ENCODE measurements at regions not wholly inside any gene's neighbourhood (a gene's known extent, or its start where the extent isn't known, plus 50 kb on each side); places are given as distances from the start of the nearest gene placed in this dataset.
"Not testable (repeated sequence)": the region's sequence is repeated elsewhere in the genome, so short reads cannot be mapped to it uniquely, and the experiment has no call there.

DNA sequence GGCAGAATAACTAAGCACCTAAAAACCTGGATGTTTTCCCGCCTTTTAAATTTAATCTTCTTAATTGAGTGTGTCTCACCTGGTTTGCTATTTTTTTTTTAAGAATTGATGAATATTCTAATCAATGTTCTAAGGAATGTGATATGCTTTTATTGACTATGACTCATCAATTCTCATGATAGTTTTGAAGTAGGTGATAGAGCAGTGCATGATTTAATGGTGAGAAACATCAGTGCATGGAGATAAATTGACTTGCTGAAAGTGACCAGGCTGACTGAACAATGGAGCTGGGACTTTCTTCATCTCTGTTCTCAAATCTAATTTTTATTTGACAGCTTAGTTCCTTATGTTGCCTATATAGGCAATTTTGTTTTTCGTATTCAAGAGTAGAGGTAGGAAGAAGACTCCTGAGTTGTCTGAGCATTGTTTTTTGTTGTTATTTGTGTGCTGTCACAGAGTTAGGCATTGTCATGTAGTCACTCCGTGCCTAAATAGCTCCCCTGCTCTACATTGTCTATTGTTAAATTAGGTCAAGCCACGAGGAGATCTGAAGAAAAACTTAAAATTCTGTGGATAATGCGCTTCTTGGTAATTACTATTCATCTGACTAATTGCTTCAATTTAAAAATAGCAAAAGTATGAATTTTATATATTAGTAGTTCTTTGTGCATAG lies 59.0 kb upstream of the NUTM2F start:
- ATAC-seq; intact Hi-C loops (cut with DNase I); DNase-seq: not testable (repeated sequence)

- ATAC-seq; intact Hi-C loops (cut with DNase I); DNase-seq: not testable (repeated sequence)
Measured at GRCh38 chr9:94388011-94388406, 59.6 kb upstream of the NUTM2F start.

DNA sequence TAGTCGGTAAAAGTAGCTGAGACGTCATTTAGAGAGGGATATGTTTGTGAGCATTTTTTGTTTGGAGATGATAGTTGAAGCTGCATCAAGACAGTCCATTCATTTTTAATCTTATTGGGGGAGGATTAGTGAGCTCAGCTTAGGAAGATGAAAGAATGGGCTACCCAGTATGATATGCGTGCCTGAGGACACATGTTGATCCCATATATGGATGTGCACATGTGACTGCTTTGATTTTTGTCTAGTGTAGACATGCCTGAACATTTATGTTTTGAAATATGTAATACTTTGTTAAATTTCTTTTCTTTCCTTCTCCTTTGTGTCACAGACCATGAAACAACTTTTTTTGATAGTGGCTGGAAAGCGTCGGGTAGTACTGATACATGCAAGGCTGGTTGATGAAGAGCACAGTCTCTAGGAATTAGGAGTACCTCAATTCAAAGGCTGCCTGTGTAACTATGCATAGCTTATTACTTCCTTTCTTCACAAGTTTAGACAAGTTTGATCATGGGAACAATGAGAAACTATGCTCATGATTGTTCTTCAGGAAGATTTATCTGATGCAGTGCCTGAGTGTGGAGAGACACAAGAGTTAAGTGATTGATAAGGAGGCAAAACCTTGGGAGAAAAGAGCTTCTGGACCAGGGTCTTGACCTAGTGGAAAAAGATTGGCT lies 62.1 kb upstream of the NUTM2F start:
- intact Hi-C loops (cut with DNase I); ATAC-seq; DNase-seq: not testable (repeated sequence)

DNA sequence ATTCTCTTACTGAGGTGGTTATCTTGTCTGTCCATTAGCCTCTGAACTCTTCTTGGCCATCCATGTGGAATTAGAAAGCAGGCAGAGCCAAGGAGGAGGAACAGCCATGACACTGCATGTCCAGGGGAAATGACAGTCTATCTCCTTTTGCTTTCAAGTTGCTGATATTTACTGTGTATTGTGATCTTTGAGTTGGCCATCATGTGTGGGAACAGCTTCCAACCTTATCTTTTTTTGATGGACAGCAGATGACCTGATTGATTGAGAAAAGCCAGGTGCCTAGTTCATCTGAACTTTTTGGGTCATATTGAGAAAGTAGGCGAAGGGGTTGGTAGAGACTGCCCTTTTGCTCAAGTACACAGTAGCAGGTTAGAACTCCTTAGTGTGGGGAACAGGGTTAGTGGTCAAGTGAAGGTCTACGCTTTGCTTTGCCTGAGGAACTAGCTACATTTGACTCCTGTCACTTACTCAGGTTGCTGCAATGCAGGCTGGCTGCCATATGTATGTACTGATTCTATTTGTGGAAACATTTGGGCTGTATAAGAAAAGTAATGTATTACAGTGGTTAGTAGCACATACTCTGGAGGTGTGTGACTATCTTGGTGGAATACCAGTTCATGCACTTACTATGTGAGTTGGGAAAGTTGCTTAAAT lies 64.7 kb upstream of the NUTM2F start:
- ATAC-seq, result peak in 1 of 2 donors; percentile 21
- intact Hi-C loops (cut with DNase I); DNase-seq: not testable (repeated sequence)

DNA sequence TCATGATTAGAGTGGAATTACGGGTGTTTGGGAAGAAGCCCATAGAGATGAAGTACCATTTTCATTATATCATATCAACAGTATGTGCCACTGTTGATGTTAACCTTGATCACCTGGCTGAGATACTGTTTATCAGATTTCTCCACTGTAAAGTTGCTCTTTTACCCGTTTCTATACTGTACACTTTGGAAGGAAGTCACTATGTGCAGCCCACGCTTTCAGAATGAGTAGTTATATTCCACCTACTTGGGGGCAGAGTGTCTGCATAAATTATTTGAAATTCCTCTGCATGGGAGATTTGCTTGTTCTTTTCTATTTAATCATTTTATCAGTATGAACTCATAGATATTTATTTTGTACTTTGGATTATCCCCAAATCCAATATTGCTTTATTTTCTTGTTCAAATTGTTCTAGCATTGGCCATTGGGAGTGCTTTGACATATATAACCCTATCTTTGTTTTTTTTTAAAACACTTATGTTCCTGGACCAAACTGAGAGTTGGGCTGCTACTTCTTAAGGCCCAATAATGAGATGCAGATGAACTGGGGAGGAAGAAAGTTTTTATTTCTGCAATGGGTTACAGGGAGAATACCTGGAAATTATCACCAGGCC lies 69.4 kb upstream of the NUTM2F start:
- ATAC-seq; intact Hi-C loops (cut with DNase I); DNase-seq: not testable (repeated sequence)

DNA sequence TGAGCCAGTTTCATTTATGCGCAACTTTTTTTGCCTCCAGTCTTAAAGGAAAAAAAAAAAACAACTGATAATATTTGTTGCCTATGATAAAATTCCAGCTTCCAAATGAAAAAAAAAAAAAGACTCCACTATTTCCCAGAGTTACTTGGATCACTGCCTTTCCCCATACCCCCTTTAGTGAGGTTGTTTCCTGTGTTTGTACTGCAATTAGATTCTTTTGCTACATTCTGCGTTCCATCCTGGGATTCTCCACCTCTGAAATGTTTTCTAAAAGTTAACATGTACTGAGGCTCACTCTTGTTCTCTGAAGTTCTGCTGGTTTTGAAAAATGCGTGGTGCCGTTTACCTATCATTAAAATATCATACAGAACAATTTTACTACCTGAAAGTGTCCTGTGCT lies 72.0 kb upstream of the NUTM2F start:
- intact Hi-C loops (cut with DNase I); ATAC-seq; DNase-seq: not testable (repeated sequence)

- intact Hi-C loops (cut with DNase I); ATAC-seq: not testable (repeated sequence)
Measured at GRCh38 chr9:94402795-94403194, 74.4 kb upstream of the NUTM2F start.

DNA sequence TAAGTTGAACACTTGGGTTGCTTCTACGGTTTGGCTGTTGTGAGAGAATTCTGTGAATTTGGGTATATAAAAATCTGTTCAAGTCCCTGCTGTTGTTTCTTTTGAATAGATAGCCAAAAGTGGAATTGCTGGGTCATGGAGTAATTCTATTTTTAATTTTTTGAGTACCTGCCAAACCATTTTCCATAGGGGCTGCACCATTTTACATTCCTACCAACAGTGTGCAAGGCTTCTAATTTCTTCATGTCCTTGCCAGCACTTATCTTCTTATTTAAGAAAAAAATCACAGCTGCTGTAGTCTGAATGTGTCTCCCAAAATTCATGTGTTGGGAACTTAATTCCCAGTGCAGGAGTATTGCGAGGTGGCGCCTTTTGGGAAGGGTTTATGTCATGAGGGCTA lies 75.1 kb upstream of the NUTM2F start:
- ATAC-seq, result peak in 1 of 2 donors; percentile 50
- intact Hi-C loops (cut with DNase I), result not testable (repeated sequence)

More at GRCh38 chr9:94402795-94403194, 74.4 kb upstream of the NUTM2F start:
- DNase-seq, result not testable (repeated sequence)

DNA sequence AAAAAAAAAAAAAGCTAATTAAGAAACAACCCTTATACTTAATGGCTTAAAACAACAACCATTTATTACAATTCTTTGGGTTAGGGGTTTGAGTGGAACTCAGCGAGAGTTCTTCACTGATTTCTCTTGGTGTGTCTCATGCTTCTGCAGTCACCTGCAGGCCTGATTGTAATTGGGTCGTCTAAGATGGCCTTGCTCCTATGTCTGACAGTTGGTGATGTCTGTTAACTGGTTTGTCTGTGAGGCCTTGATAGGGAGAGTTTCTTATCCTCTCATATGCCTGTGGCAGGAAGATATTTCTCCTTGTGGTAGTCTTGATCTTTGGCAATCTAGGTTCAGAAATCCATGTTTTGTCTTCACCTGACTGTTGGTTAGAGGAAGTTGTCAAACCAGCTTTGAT lies 85.2 kb upstream of the NUTM2F start:
- ATAC-seq; DNase-seq; intact Hi-C loops (cut with DNase I): not testable (repeated sequence)

More for the DNA sequence above, 75.1 kb upstream of the NUTM2F start:
- not testable (repeated sequence) for DNase-seq

- ATAC-seq; intact Hi-C loops (cut with DNase I); DNase-seq: not testable (repeated sequence)
Measured at GRCh38 chr9:94415111-94415510, 86.7 kb upstream of the NUTM2F start.

- intact Hi-C loops (cut with DNase I); DNase-seq; ATAC-seq: not testable (repeated sequence)
Measured at GRCh38 chr9:94420098-94420497, 91.7 kb upstream of the NUTM2F start.

- intact Hi-C loops (cut with DNase I); ATAC-seq; DNase-seq: not testable (repeated sequence)
Measured at GRCh38 chr9:94421951-94422350, 93.5 kb upstream of the NUTM2F start.

DNA sequence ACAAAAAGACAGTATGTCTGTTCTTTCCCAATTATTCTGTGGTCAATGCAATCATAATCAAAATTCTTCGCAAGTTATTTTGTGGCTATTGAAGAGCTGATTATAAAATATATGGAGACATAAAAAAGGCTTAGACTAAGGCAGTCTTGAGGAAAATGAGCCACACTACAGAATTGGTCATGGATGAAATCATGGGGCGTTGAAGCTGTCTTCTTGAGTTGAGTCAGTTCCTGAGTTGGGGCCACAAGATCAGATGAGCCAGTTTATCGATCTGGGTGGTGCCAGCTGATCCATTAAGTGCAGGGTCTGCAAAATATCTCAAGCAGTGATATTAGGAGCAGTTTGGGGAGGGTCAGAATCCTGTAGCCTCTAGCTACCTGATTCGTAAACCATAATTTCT lies 96.9 kb upstream of the NUTM2F start:
- DNase-seq; intact Hi-C loops (cut with DNase I); ATAC-seq: not testable (repeated sequence)

DNA sequence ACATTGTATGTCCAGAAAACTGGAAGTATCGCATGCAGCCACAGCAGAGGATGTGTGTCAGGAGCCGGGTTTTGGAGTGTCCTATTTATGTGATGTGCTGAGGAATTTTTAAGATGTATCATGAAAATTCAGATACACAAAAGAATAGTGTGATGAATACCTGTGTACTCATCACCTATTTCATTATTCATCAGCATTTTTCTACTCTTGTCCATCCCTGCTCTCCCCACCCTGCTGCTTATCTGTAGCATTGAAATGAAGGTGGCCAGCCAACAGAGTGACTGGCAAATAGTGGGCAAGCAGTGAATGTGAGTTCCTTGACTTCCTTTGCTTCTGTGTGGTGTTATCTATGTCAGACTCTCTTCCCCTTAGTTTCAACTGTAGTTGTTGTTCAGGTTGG lies 108.7 kb upstream of the NUTM2F start:
- intact Hi-C loops (cut with DNase I); ATAC-seq; DNase-seq: not testable (repeated sequence)

DNA sequence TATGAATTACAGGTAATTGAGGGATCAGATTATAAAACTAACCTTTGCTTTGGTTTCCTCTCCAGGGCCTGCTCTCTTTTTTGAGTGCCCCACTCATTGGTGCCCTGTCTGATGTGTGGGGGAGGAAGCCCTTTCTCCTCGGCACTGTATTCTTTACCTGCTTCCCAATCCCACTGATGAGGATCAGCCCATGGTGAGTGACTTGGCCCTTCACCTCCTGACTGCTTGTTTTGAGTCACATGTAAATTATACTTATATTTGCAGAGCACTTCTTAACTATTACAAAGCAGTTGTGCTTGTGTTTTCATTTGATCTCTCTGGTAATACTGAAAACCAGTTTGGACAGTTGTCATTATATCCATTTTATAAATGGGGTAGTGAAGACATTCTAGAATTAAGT lies 109.9 kb upstream of the NUTM2F start:
- intact Hi-C loops (cut with DNase I); ATAC-seq; DNase-seq: not testable (repeated sequence)

GRCh38 chr9:94441146-94441545 lies 112.7 kb upstream of the NUTM2F start:
- intact Hi-C loops (cut with DNase I); DNase-seq; ATAC-seq: not testable (repeated sequence)

GRCh38 chr9:94441796-94442195 lies 113.1 kb upstream of the PCAT7 start:
- ATAC-seq (no peak), DNase-seq (no peak)
- intact Hi-C loops (cut with DNase I), result no loop called here

DNA sequence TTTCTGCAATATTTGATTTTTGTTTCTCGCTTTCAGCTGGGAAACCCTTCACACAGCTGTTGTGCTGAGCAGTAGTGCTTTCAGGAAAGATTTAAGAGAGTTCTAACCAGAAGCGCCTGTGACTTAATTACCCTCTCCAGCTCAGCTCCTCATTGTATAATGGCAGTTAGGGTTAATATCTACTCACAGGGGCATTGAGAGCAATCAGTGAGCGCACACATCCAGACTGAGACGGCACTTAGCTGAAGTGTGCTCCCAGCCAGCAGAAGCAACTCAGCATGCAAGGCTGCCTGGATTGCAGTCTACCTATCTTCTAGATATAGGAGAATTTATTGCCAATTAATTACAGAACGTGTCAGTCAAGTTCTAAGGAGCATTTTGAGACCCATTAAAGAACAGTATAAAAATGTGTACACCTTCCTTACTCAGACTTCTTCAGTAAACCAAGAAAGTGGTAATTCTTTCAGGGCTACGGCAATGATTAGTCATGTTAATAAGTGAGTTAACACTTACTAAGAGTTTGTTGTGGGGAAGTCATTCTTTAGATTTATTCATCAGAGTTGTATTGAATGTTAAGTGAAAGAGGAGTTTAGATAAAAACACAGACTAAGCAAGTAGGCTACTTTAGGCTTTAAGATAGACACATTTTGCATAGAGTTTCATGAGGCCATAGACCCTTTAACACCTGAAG lies 111.7 kb upstream of the PCAT7 start:
- intact Hi-C loops (cut with DNase I), result no loop called here
- DNase-seq, result no peak
- ATAC-seq, result no peak

DNA sequence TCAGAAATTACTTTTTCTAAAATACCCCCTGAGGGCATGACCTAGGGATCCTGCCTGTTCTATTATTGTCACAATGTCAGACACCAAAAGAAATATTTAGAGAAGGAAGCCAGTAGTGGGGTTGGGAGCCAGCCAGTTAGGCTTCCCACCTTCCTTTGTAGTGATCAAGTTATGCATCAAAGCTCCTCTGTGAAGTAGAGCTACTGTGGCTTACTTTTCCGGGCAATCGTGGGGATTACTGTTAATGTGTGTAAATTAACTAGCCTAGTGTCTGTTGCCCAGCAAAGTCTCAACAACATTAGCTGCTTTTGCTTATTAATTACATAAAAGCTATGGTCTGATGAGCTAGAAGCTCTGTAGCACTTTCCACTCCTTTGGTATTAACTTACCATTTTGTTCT lies 109.0 kb upstream of the PCAT7 start:
- DNase-seq, result peak; percentile 20
- no peak for ATAC-seq
- intact Hi-C loops (cut with DNase I), result no loop called here
